WTC11 (cell line): ENCODE measurements at regions not wholly inside any gene's neighbourhood (a gene's known extent, or its start where the extent isn't known, plus 50 kb on each side); places are given as distances from the start of the nearest gene placed in this dataset.

Experiments
- ATAC-seq: fragments of 200-7000 bp; cut with Tn5 transposase; 2 replicates; pipeline ENCODE4 v1.10.0; 2021; ENCODE audit warnings: mild to moderate bottlenecking, moderate library complexity
- CTCF ChIA-PET: fragments of 300-600 bp; sonication (Branson Sonifier 250); formaldehyde crosslinking; loops from one replicate; lab custom pipeline; 2021; ENCODE audit warnings: antibody characterized with exemption; lab: Charles Lee
- POLR2A ChIA-PET: fragments of 350-600 bp; sonication (Branson Sonifier 250); formaldehyde crosslinking; loops from one replicate; lab custom pipeline; 2021; ENCODE audit warnings: antibody characterized with exemption; lab: Charles Lee
- DNase-seq: peaks from one replicate; pipeline ENCODE4 v3.0.0; 2021; ENCODE audit warnings: low spot score
- H3K27ac Mint-ChIP-seq: 2 replicates; pipeline ENCODE4 v1.8.0; 2021; ENCODE audit warnings: mixed read lengths
- H3K27me3 Mint-ChIP-seq: 2 replicates; pipeline ENCODE4 v1.8.0; 2021; ENCODE audit warnings: low read depth, mild to moderate bottlenecking, moderate library complexity, mixed read lengths
- H3K36me3 Mint-ChIP-seq: 2 replicates; pipeline ENCODE4 v1.8.0; 2021; ENCODE audit warnings: mixed read lengths
- H3K4me1 Mint-ChIP-seq: 2 replicates; pipeline ENCODE4 v1.8.0; 2022; ENCODE audit warnings: mixed read lengths
- H3K4me3 Mint-ChIP-seq: 2 replicates; pipeline ENCODE4 v1.8.0; 2021; ENCODE audit warnings: mild to moderate bottlenecking, moderate library complexity, mixed read lengths
- H3K9me3 Mint-ChIP-seq: 2 replicates; pipeline ENCODE4 v1.8.0; 2021; ENCODE audit warnings: mixed read lengths
- CREB1 ChIP-seq: sonication (generic); formaldehyde crosslinking; IDR thresholded peaks from 2 replicates; pipeline ENCODE4 v1.8.0; 2023; ENCODE audit warnings: mild to moderate bottlenecking, missing genetic modification reagents
- EMX1 ChIP-seq: fragments of 250-450 bp; sonication (Bioruptor Pico); IDR thresholded peaks from 2 replicates; pipeline ENCODE4 v1.8.0; 2021; ENCODE audit warnings: mild to moderate bottlenecking
- ESRRA ChIP-seq: sonication (generic); formaldehyde crosslinking; IDR thresholded peaks from 2 replicates; pipeline ENCODE4 v1.8.1; 2022; ENCODE audit warnings: mild to moderate bottlenecking, missing genetic modification reagents, borderline replicate concordance
- FOXJ3 ChIP-seq: sonication (generic); formaldehyde crosslinking; IDR thresholded peaks from 2 replicates; pipeline ENCODE4 v1.9.0; 2021; ENCODE audit warnings: missing genetic modification reagents, mild to moderate bottlenecking, borderline replicate concordance
- GABPB1 ChIP-seq: sonication (generic); formaldehyde crosslinking; IDR thresholded peaks from 2 replicates; pipeline ENCODE4 v1.8.1; 2023; ENCODE audit warnings: mild to moderate bottlenecking, missing genetic modification reagents
- MXD4 ChIP-seq: fragments of 250-450 bp; sonication (Bioruptor Pico); IDR thresholded peaks from 2 replicates; pipeline ENCODE4 v1.8.0; 2021; ENCODE audit warnings: mild to moderate bottlenecking, moderate library complexity, borderline replicate concordance
- NR1H2 ChIP-seq: sonication (generic); formaldehyde crosslinking; IDR thresholded peaks from 2 replicates; pipeline ENCODE4 v1.9.0; 2021; ENCODE audit warnings: mild to moderate bottlenecking, moderate library complexity, missing genetic modification reagents
- PRRX2 ChIP-seq: fragments of 250-450 bp; sonication (Bioruptor Pico); IDR thresholded peaks from 2 replicates; pipeline ENCODE4 v1.8.0; 2021; ENCODE audit warnings: mild to moderate bottlenecking
- TEAD1 ChIP-seq: sonication (generic); formaldehyde crosslinking; IDR thresholded peaks from 2 replicates; pipeline ENCODE4 v1.8.0; 2022; ENCODE audit warnings: mild to moderate bottlenecking, missing genetic modification reagents
- ZBTB21 ChIP-seq: sonication (generic); formaldehyde crosslinking; IDR thresholded peaks from 2 replicates; pipeline ENCODE4 v1.8.1; 2023; ENCODE audit warnings: mild to moderate bottlenecking, missing genetic modification reagents, borderline replicate concordance
- ZNF263 ChIP-seq: sonication (generic); formaldehyde crosslinking; IDR thresholded peaks from 2 replicates; pipeline ENCODE4 v1.8.1; 2022; ENCODE audit warnings: low read depth, mild to moderate bottlenecking, moderate library complexity, missing genetic modification reagents
- ZNF423 ChIP-seq: fragments of 250-450 bp; sonication (Bioruptor Pico); IDR thresholded peaks from 2 replicates; pipeline ENCODE4 v2.1.2; 2022; ENCODE audit warnings: mild to moderate bottlenecking, moderate library complexity
- TF ChIP-seq, protein P1 (sequence below): fragments of 250-450 bp; sonication (Bioruptor Pico); IDR thresholded peaks from 2 replicates; pipeline ENCODE4 v1.9.0; 2021; ENCODE audit warnings: moderate library complexity, mild to moderate bottlenecking, inconsistent platforms, borderline replicate concordance
- TF ChIP-seq, protein P2 (sequence below): sonication (generic); formaldehyde crosslinking; IDR thresholded peaks from 2 replicates; pipeline ENCODE4 v1.8.1; 2023; ENCODE audit warnings: mild to moderate bottlenecking, missing genetic modification reagents, moderate library complexity
- TF ChIP-seq, protein P3 (sequence below): sonication (generic); formaldehyde crosslinking; conservative IDR thresholded peaks from 2 replicates; pipeline ENCODE4 v1.8.1; 2023; ENCODE audit warnings: mild to moderate bottlenecking, low read depth, missing genetic modification reagents, moderate library complexity
- TF ChIP-seq, protein P4 (sequence below): sonication (generic); formaldehyde crosslinking; IDR thresholded peaks from 2 replicates; pipeline ENCODE4 v1.8.1; 2023; ENCODE audit warnings: mild to moderate bottlenecking, missing genetic modification reagents
- TF ChIP-seq, protein P5 (sequence below): fragments of 250-450 bp; sonication (Bioruptor Pico); IDR thresholded peaks from 2 replicates; pipeline ENCODE4 v1.9.0; 2021; ENCODE audit warnings: mild to moderate bottlenecking, borderline replicate concordance

DNA sequence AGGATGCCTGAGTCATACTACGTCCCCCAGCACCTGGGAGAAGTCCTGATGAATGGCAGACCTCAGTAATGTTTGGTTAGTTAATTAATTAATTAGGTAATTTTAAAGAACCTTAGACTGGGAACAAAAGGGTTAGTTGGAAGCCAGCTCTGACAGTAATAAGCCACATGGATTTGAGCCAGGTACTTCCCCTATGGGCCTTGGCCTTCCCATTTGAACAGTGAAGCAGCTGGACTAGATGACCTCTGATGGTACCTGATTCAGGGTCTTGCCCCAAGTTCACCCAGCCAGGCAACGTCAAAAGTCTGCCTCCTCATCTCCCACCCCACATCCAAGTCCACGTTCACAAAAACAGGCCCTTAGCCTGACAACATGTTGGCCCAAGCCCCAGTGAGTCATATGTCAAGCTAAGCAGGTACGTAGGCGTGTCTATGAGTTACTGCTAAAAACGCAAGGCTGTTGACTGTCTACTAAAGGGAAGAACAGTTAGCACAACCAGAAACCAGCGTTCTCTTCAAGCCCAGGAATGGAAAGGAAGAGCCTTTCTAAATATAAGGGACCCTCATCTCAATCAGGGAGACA lies 303.2 kb downstream of the ACTL7B start:
- ChIA-PET POLR2A (no interaction called here), CTCF (no interaction called here)
- no peak for ATAC-seq

DNA sequence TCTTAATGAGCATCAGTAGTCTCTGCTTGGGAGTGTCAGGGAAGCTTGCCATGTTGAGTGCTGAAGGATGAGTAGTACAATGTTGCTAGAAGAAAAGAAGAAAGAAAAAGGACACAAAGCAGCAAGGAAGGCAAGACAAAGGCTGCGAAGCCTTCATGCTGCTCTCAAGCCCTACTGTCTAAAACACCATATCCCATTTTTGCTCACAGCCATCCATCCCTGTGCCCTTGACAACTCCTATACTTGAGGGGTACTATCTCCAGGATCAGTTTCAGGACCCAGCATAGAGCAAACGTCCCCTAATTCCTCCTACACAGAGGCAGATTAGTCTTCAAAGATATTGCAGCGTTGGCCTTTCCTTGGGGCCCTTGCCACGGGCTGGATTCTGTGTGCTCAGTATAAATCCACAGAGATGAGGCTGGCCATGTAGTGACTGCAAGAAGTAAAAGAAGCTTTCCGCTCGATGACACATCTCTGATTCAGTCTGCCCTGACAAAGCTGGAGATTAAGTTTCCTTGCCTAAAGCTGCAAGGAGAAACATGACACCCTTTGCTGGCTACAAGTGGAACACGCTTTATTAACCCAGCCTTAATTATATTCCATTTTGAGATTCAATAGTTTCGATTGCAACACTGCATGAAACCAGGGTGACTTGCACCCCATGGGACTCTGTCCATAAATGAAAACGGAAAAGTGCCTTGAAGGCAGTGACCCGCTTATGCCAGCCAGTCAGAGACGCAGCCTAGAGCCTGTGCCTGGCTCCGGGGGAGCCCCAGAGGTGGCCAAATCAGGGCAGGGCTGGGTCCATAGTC lies 304.6 kb downstream of the ACTL7B start:
- POLR2A ChIA-PET = no interaction called here
- ATAC-seq (no peak; the same call in 1 of the 2 replicates), DNase-seq (no peak)
- H3K36me3 Mint-ChIP-seq = no peaks in the 10 kb centered on the region
- no peak overlapping the region for H3K27ac Mint-ChIP-seq
- no peaks in the 10 kb centered on the region for H3K27me3 Mint-ChIP-seq
- CTCF ChIA-PET = no interaction called here
- H3K9me3 Mint-ChIP-seq = no peaks in the 10 kb centered on the region
- no peak overlapping the region for H3K4me3 Mint-ChIP-seq
- H3K4me1 Mint-ChIP-seq = peaks cover 18% of the 10 kb centered on the region
- TF ChIP-seq, protein P1, sequence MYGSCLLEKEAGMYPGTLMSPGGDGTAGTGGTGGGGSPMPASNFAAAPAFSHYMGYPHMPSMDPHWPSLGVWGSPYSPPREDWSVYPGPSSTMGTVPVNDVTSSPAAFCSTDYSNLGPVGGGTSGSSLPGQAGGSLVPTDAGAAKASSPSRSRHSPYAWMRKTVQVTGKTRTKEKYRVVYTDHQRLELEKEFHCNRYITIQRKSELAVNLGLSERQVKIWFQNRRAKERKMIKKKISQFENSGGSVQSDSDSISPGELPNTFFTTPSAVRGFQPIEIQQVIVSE (CRISPR knock-in tag) = no peak
- no peak for TF ChIP-seq FOXJ3 (CRISPR knock-in tag)
- no peak for TF ChIP-seq MXD4 (CRISPR knock-in tag)
- no peak for TF ChIP-seq CREB1 (CRISPR knock-in tag)
- TF ChIP-seq, protein P2, sequence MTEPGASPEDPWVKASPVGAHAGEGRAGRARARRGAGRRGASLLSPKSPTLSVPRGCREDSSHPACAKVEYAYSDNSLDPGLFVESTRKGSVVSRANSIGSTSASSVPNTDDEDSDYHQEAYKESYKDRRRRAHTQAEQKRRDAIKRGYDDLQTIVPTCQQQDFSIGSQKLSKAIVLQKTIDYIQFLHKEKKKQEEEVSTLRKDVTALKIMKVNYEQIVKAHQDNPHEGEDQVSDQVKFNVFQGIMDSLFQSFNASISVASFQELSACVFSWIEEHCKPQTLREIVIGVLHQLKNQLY = no peak
- TF ChIP-seq, protein P3, sequence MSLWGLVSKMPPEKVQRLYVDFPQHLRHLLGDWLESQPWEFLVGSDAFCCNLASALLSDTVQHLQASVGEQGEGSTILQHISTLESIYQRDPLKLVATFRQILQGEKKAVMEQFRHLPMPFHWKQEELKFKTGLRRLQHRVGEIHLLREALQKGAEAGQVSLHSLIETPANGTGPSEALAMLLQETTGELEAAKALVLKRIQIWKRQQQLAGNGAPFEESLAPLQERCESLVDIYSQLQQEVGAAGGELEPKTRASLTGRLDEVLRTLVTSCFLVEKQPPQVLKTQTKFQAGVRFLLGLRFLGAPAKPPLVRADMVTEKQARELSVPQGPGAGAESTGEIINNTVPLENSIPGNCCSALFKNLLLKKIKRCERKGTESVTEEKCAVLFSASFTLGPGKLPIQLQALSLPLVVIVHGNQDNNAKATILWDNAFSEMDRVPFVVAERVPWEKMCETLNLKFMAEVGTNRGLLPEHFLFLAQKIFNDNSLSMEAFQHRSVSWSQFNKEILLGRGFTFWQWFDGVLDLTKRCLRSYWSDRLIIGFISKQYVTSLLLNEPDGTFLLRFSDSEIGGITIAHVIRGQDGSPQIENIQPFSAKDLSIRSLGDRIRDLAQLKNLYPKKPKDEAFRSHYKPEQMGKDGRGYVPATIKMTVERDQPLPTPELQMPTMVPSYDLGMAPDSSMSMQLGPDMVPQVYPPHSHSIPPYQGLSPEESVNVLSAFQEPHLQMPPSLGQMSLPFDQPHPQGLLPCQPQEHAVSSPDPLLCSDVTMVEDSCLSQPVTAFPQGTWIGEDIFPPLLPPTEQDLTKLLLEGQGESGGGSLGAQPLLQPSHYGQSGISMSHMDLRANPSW (CRISPR knock-in tag) = no peak
- TF ChIP-seq ZNF263 (CRISPR knock-in tag) = no peak
- TF ChIP-seq EMX1 (CRISPR knock-in tag) = no peak
- no peak for TF ChIP-seq ZNF423 (CRISPR knock-in tag)
- TF ChIP-seq ZBTB21 = no peak

More for the DNA sequence above, 303.2 kb downstream of the ACTL7B start:
- Mint-ChIP-seq H3K36me3 (no peaks in the 10 kb centered on the region), H3K9me3 (no peaks in the 10 kb centered on the region), H3K27me3 (no peaks in the 10 kb centered on the region), H3K4me1 (peaks cover 14% of the 10 kb centered on the region; the same call in 1 of the 2 replicates), H3K4me3 (no peak overlapping the region), H3K27ac (no peak overlapping the region)
- DNase-seq = no peak
- TF ChIP-seq, protein P4, sequence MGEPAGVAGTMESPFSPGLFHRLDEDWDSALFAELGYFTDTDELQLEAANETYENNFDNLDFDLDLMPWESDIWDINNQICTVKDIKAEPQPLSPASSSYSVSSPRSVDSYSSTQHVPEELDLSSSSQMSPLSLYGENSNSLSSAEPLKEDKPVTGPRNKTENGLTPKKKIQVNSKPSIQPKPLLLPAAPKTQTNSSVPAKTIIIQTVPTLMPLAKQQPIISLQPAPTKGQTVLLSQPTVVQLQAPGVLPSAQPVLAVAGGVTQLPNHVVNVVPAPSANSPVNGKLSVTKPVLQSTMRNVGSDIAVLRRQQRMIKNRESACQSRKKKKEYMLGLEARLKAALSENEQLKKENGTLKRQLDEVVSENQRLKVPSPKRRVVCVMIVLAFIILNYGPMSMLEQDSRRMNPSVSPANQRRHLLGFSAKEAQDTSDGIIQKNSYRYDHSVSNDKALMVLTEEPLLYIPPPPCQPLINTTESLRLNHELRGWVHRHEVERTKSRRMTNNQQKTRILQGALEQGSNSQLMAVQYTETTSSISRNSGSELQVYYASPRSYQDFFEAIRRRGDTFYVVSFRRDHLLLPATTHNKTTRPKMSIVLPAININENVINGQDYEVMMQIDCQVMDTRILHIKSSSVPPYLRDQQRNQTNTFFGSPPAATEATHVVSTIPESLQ (CRISPR knock-in tag) = no peak
- TF ChIP-seq ESRRA (CRISPR knock-in tag) (no peak), NR1H2 (CRISPR knock-in tag) (no peak), PRRX2 (CRISPR knock-in tag) (no peak), TEAD1 (CRISPR knock-in tag) (no peak), GABPB1 (CRISPR knock-in tag) (no peak)
- TF ChIP-seq, protein P5, sequence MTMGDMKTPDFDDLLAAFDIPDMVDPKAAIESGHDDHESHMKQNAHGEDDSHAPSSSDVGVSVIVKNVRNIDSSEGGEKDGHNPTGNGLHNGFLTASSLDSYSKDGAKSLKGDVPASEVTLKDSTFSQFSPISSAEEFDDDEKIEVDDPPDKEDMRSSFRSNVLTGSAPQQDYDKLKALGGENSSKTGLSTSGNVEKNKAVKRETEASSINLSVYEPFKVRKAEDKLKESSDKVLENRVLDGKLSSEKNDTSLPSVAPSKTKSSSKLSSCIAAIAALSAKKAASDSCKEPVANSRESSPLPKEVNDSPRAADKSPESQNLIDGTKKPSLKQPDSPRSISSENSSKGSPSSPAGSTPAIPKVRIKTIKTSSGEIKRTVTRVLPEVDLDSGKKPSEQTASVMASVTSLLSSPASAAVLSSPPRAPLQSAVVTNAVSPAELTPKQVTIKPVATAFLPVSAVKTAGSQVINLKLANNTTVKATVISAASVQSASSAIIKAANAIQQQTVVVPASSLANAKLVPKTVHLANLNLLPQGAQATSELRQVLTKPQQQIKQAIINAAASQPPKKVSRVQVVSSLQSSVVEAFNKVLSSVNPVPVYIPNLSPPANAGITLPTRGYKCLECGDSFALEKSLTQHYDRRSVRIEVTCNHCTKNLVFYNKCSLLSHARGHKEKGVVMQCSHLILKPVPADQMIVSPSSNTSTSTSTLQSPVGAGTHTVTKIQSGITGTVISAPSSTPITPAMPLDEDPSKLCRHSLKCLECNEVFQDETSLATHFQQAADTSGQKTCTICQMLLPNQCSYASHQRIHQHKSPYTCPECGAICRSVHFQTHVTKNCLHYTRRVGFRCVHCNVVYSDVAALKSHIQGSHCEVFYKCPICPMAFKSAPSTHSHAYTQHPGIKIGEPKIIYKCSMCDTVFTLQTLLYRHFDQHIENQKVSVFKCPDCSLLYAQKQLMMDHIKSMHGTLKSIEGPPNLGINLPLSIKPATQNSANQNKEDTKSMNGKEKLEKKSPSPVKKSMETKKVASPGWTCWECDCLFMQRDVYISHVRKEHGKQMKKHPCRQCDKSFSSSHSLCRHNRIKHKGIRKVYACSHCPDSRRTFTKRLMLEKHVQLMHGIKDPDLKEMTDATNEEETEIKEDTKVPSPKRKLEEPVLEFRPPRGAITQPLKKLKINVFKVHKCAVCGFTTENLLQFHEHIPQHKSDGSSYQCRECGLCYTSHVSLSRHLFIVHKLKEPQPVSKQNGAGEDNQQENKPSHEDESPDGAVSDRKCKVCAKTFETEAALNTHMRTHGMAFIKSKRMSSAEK = no peak
- TF ChIP-seq, protein P3 (CRISPR knock-in tag) = no peak
